GM21515 (cell line): ENCODE measurements at regions not wholly inside any gene's neighbourhood (a gene's known extent, or its start where the extent isn't known, plus 50 kb on each side); places are given as distances from the start of the nearest gene placed in this dataset.
"Not testable (repeated sequence)": the region's sequence is repeated elsewhere in the genome, so short reads cannot be mapped to it uniquely, and the experiment has no call there.

Source experiments
- ATAC-seq: cut with Tn5 transposase; IDR thresholded peaks from one replicate; pipeline ENCODE4 v1.9.1; 2021; ENCODE audit not compliant: unreplicated experiment

- ATAC-seq, result no peak
These were observed 70.0 kb upstream of the FAM20A start for GRCh38 chr17:68670967-68671693.

- not testable (repeated sequence) for ATAC-seq
These were observed 65.3 kb upstream of the FAM20A start for GRCh38 chr17:68666438-68666837.

GRCh38 chr17:68665373-68665772, 64.2 kb upstream of the FAM20A start:
- ATAC-seq, result no peak

GRCh38 chr17:68662479-68662878, 61.3 kb upstream of the FAM20A start:
- no peak for ATAC-seq

GRCh38 chr17:68662037-68662432, 60.9 kb upstream of the FAM20A start:
- no peak for ATAC-seq

GRCh38 chr17:68661265-68662036, 60.3 kb upstream of the FAM20A start:
- no peak for ATAC-seq

DNA sequence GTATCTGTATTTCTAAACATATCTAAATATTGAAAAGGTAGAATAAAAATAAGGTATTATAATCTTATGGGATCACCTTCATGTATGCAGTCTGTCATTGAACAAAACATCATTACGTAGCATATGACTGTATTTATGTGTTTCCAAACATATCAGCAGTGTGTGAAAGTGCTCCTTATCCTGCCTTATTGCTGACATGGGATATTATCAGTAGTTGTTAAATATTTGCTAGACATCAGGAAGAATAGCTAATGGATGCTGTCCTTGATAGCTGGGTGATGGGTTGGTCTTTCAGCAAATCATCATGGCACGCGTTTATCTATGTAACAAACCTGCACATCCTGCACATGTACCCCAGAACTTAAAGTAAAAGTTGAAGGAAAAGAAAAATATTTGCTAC, 59.1 kb upstream of the FAM20A start:
- ATAC-seq, result no peak

DNA sequence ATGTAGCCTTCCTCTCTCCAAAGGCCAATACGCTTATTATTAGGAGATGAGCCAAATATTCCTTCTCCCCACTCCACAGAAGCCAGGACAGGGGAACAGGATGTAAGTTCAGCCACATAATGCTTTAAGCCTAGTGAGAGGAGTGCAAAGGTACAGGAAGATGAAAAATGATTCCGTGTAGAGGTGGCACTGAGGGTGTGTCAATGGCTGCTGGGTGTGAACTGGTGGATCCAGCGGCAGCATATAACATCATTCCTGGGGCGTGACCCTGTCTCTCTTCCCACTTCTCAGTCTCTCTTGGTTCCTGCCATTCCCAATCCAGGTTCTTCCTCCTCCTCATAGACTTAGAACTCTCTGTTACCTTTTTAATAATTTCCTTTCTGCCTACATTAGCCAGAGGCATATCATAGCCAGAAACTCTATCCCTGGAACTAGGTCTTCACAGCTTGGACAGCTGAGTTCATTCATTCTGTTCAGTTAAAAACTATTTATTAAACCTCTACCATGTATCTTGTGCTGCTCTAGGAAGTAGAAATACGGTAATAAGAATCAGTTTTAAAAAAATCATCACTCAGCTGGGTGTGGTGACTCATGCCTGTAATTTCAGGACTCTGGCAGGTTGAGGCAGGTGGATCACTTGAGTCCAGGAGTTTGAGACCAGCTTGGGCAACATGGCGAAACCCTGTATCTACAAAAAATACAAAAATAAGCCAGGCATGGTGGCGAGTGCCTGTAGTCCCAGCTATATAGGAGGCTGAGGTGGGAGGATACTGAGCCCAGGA, 58.0 kb upstream of the FAM20A start:
- no peak for ATAC-seq

DNA sequence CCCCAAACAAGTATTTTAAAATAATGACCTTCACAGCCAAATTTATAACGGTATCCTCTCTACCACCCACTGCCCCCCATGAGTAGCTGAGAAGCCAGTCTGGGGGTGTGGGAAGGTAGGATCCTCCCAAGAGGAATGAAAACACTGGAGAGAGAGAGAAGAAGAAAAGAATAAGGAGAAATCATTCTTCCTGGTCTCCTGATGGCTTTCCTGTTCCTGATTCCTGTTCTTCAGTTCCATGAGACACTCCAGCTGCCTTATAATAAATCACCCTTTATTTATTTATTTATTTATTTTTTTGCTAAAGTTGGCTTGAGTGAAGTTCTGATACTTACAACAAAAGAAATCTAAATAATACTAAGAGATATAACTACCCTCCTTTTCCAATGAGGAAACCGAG, 56.4 kb upstream of the FAM20A start:
- no peak for ATAC-seq

GRCh38 chr17:68657166-68657565, 56.0 kb upstream of the FAM20A start:
- no peak for ATAC-seq

- ATAC-seq, result no peak
These were observed 55.5 kb upstream of the FAM20A start for GRCh38 chr17:68656666-68657065.
